HEK293 (cell line): ENCODE measurements at regions not wholly inside any gene's neighbourhood (a gene's known extent, or its start where the extent isn't known, plus 50 kb on each side); places are given as distances from the start of the nearest gene placed in this dataset.

ENCODE experiments used
- CTCF ChIP-seq: fragments of 450-650 bp; formaldehyde crosslinking; IDR thresholded peaks from 2 replicates; pipeline ENCODE4 v1.5.1; 2016; ENCODE audit warnings: missing biosample characterization, missing genetic modification characterization
- ZNF266 ChIP-seq: fragments of 450-650 bp; formaldehyde crosslinking; IDR thresholded peaks from 2 replicates; pipeline ENCODE4 v1.5.1; 2016; ENCODE audit warnings: missing biosample characterization, missing genetic modification characterization, low read depth

- no peak for TF ChIP-seq ZNF266 (tag by site-specific recombination)
- no peak for TF ChIP-seq CTCF (tag by site-specific recombination)
These were observed 198.6 kb upstream of the PLSCR5 start for GRCh38 chr3:146803745-146804144.
